Keratinocyte (primary cell): ENCODE measurements at regions not wholly inside any gene's neighbourhood (a gene's known extent, or its start where the extent isn't known, plus 50 kb on each side); places are given as distances from the start of the nearest gene placed in this dataset.

Experiments
- DNase-seq: peaks from one replicate; pipeline ENCODE4 v3.0.0-alpha.2; 2011; ENCODE audit warnings: low read depth, missing footprints, low spot score
- FAIRE-seq: peaks from 2 replicates; lab custom pipeline; 2011; peaks lifted over from hg19 to GRCh38; lab: Jason Lieb, UNC
- H2AFZ ChIP-seq: 2 replicates; pipeline ENCODE4 v1.6.0; 2012; ENCODE audit warnings: low read length, control low read depth, inconsistent platforms; ENCODE audit not compliant: control insufficient read depth
- H3K27ac ChIP-seq: 2 replicates; pipeline ENCODE4 v1.5.1; 2011; ENCODE audit warnings: low read length; ENCODE audit not compliant: control insufficient read depth, insufficient read depth
- H3K27me3 ChIP-seq: 3 replicates; pipeline ENCODE4 v1.6.0; 2011; ENCODE audit warnings: low read length; ENCODE audit not compliant: control insufficient read depth, insufficient read depth; ENCODE audit errors: extremely low read depth
- H3K36me3 ChIP-seq, 2 experiments: 2 replicates in 1 of 2; 3 replicates in 1 of 2; pipeline ENCODE4 v1.5.1; 2011; ENCODE audit warnings: low read length in 2 of 2, mild to moderate bottlenecking in 1 of 2; ENCODE audit not compliant: control insufficient read depth in 2 of 2, insufficient read depth in 2 of 2; ENCODE audit errors: extremely low read depth in 1 of 2
- H3K4me1 ChIP-seq: 3 replicates; pipeline ENCODE4 v1.5.1; 2011; ENCODE audit warnings: low read length; ENCODE audit not compliant: control insufficient read depth, insufficient read depth; ENCODE audit errors: extremely low read depth
- H3K4me2 ChIP-seq: 3 replicates; pipeline ENCODE4 v1.6.0; 2011; ENCODE audit warnings: low read depth, low read length; ENCODE audit not compliant: control insufficient read depth, insufficient read depth; ENCODE audit errors: extremely low read depth
- H3K4me3 ChIP-seq, 3 experiments: fragments of 200-600 bp in 1 of 3; sonication (generic) in 1 of 3; 2 replicates in 2 of 3; 3 replicates in 1 of 3; pipeline ENCODE4 v1.5.1; 2011 to 2016; ENCODE audit warnings: low read length in 3 of 3, mild to moderate bottlenecking in 3 of 3, control low read depth in 2 of 3, inconsistent platforms in 1 of 3, low read depth in 1 of 3, mixed read lengths in 1 of 3, mixed run types in 1 of 3, moderate library complexity in 1 of 3; ENCODE audit not compliant: control insufficient read depth in 2 of 3, insufficient read depth in 2 of 3; ENCODE audit errors: extremely low read depth in 1 of 3
- H3K79me2 ChIP-seq: 2 replicates; pipeline ENCODE4 v1.6.0; 2012; ENCODE audit warnings: low read length; ENCODE audit not compliant: control insufficient read depth, insufficient read depth
- H3K9ac ChIP-seq: 3 replicates; pipeline ENCODE4 v1.6.0; 2011; ENCODE audit warnings: low read length; ENCODE audit not compliant: control insufficient read depth, insufficient read depth; ENCODE audit errors: extremely low read depth
- H3K9me1 ChIP-seq: 3 replicates; pipeline ENCODE4 v1.6.0; 2011; ENCODE audit warnings: low read length; ENCODE audit not compliant: control insufficient read depth, insufficient read depth; ENCODE audit errors: extremely low read depth
- H3K9me3 ChIP-seq: 2 replicates; pipeline ENCODE4 v1.5.1; 2012; ENCODE audit warnings: low read depth, low read length; ENCODE audit not compliant: control insufficient read depth
- H4K20me1 ChIP-seq: 3 replicates; pipeline ENCODE4 v1.6.0; 2011; ENCODE audit warnings: low read length; ENCODE audit not compliant: control insufficient read depth, insufficient read depth; ENCODE audit errors: extremely low read depth
- CTCF ChIP-seq, 3 experiments: IDR thresholded peaks in 1 of 3; conservative IDR thresholded peaks in 1 of 3; optimal IDR thresholded peaks in 1 of 3; 2 replicates in 2 of 3; 3 replicates in 1 of 3; pipeline versions ENCODE3 to v1.5.1; 2011; ENCODE audit warnings: low read length in 3 of 3, mild to moderate bottlenecking in 3 of 3, moderate library complexity in 2 of 3, control low read depth in 1 of 3, inconsistent platforms in 1 of 3; ENCODE audit not compliant: insufficient read depth in 2 of 3; ENCODE audit errors: extremely low read depth in 1 of 3
- EZH2 ChIP-seq: IDR thresholded peaks from one replicate; pipeline ENCODE4 v1.6.1; 2012; ENCODE audit warnings: inconsistent platforms, mild to moderate bottlenecking, low read length, moderate library complexity
- dilution Hi-C: fragments of 300-500 bp; cut with MboI; formaldehyde crosslinking; loops from one replicate; pipeline ENCODE4 v1.7.0; 2020; ENCODE audit warnings: low sequenced_read_pairs; ENCODE audit not compliant: extremely low pct_ligation_motif_present

GRCh38 chr17:10956821-10957220 is 118.9 kb upstream of the PIRT start:
- Histone ChIP-seq H3K9ac (no peak overlapping the region), H2AFZ (no peak overlapping the region), H3K4me2 (no peak overlapping the region), H3K27me3 (no peaks in the 10 kb centered on the region), H3K4me1 (no peaks in the 10 kb centered on the region), H3K27ac (no peak overlapping the region), H3K36me3 (no peaks in the 10 kb centered on the region), H3K9me1 (no peaks in the 10 kb centered on the region), H3K9me3 (no peaks in the 10 kb centered on the region), H3K79me2 (no peaks in the 10 kb centered on the region), H4K20me1 (no peaks in the 10 kb centered on the region), H3K4me3 (no peak overlapping the region)
- FAIRE-seq (no peak), DNase-seq (no peak)
- TF ChIP-seq EZH2 (no peak), CTCF (optimal IDR thresholded peaks at IDR 0.05 in 1 of 3, IDR thresholded peaks at IDR 0.05 in 1 of 3, conservative IDR thresholded peaks at IDR 0.05 in 1 of 3; ENCODE audit: extremely low read depth in 1 of 3, insufficient read depth in 2 of 3, low read length in 3 of 3) (no peak)
- dilution Hi-C loops, result no loop called here

- FAIRE-seq (no peak), DNase-seq (no peak)
- Histone ChIP-seq H2AFZ (no peak overlapping the region), H3K9me1 (no peaks in the 10 kb centered on the region), H4K20me1 (no peaks in the 10 kb centered on the region), H3K4me3 (no peak overlapping the region), H3K9me3 (no peaks in the 10 kb centered on the region), H3K4me1 (no peaks in the 10 kb centered on the region), H3K36me3 (no peaks in the 10 kb centered on the region), H3K9ac (no peak overlapping the region), H3K4me2 (no peak overlapping the region), H3K79me2 (no peaks in the 10 kb centered on the region), H3K27ac (no peak overlapping the region), H3K27me3 (no peaks in the 10 kb centered on the region)
- TF ChIP-seq CTCF (optimal IDR thresholded peaks at IDR 0.05 in 1 of 3, IDR thresholded peaks at IDR 0.05 in 1 of 3, conservative IDR thresholded peaks at IDR 0.05 in 1 of 3; ENCODE audit: extremely low read depth in 1 of 3, insufficient read depth in 2 of 3, low read length in 3 of 3) (no peak), EZH2 (no peak)
- dilution Hi-C loops, result no loop called here
These were observed 106.9 kb upstream of the PIRT start for GRCh38 chr17:10944819-10945218.
